SK-N-SH (cell line): ENCODE measurements at regions not wholly inside any gene's neighbourhood (a gene's known extent, or its start where the extent isn't known, plus 50 kb on each side); places are given as distances from the start of the nearest gene placed in this dataset.

Source experiments
- CTCF ChIA-PET: fragments of 300-600, 350-600 bp; formaldehyde crosslinking; extraction: SDS; loops from one replicate; lab custom pipeline; 2021; lab: Yijun Ruan, JAX
- POLR2A ChIA-PET: fragments of 350-600 bp; sonication (Branson Sonifier 250); formaldehyde crosslinking; extraction: SDS; loops from one replicate; lab custom pipeline; 2020; ENCODE audit warnings: antibody characterized with exemption, inconsistent platforms; lab: Yijun Ruan, JAX
- DNase-seq: peaks from one replicate; pipeline ENCODE4 v3.0.0; 2012
- H2AFZ ChIP-seq: fragments of 200-600 bp; sonication (generic); 2 replicates; pipeline ENCODE4 v1.8.1; 2016; ENCODE audit warnings: antibody characterized with exemption, mild to moderate bottlenecking, low read depth
- H3F3A ChIP-seq: fragments of 200-600 bp; sonication (generic); replicated peaks from 2 replicates; pipeline ENCODE3; 2016; ENCODE audit warnings: antibody characterized with exemption, mild to moderate bottlenecking; ENCODE audit not compliant: insufficient read depth
- H3K27ac ChIP-seq, 2 experiments: fragments of 200-500 bp in 1 of 2; fragments of 200-600 bp in 1 of 2; sonication (Bioruptor generic) in 1 of 2; sonication (generic), shearing (Covaris generic) in 1 of 2; 2 replicates each; pipeline versions ENCODE4 v1.5.1 to v1.6.1; 2014 to 2016; ENCODE audit warnings: low read depth in 2 of 2, inconsistent platforms in 1 of 2, low read length in 1 of 2, mild to moderate bottlenecking in 1 of 2, mixed read lengths in 1 of 2
- H3K27me3 ChIP-seq: fragments of 200-600 bp; sonication (generic), shearing (Covaris generic); 2 replicates; pipeline ENCODE4 v1.6.1; 2016; ENCODE audit warnings: mixed run types; ENCODE audit not compliant: insufficient read depth
- H3K36me3 ChIP-seq, 2 experiments: fragments of 200-500 bp in 1 of 2; fragments of 200-600 bp in 1 of 2; sonication (Bioruptor generic) in 1 of 2; sonication (generic) in 1 of 2; replicated peaks in 1 of 2; 2 replicates each; pipeline versions ENCODE3 to v1.5.1; 2014 to 2016; ENCODE audit warnings: low read length in 1 of 2, mild to moderate bottlenecking in 1 of 2; ENCODE audit not compliant: insufficient read depth in 2 of 2, control insufficient read depth in 1 of 2
- H3K4me1 ChIP-seq, 2 experiments: fragments of 200-500 bp in 1 of 2; fragments of 200-600 bp in 1 of 2; sonication (Bioruptor generic) in 1 of 2; sonication (generic), shearing (Covaris generic) in 1 of 2; 2 replicates each; pipeline versions ENCODE4 v1.5.1 to v1.6.1; 2014 to 2016; ENCODE audit warnings: low read depth in 1 of 2, low read length in 1 of 2, mixed run types in 1 of 2; ENCODE audit not compliant: insufficient read depth in 2 of 2, control insufficient read depth in 1 of 2
- H3K4me2 ChIP-seq: fragments of 200-600 bp; sonication (generic), shearing (Covaris generic); 2 replicates; pipeline ENCODE4 v1.6.1; 2017; ENCODE audit warnings: mixed run types
- H3K4me3 ChIP-seq, 2 experiments: fragments of 200-500 bp in 1 of 2; fragments of 200-600 bp in 1 of 2; sonication (Bioruptor generic) in 1 of 2; sonication (generic), shearing (Covaris generic) in 1 of 2; 2 replicates each; pipeline versions ENCODE4 v1.5.1 to v1.8.1; 2014 to 2016; ENCODE audit warnings: low read depth in 2 of 2, inconsistent platforms in 1 of 2, low read length in 1 of 2, mild to moderate bottlenecking in 1 of 2, mixed read lengths in 1 of 2, moderate library complexity in 1 of 2
- H3K79me2 ChIP-seq: fragments of 200-600 bp; sonication (generic); 2 replicates; pipeline ENCODE4 v1.8.1; 2017; ENCODE audit warnings: mild to moderate bottlenecking; ENCODE audit not compliant: insufficient read depth
- H3K9ac ChIP-seq: fragments of 200-600 bp; sonication (generic); 2 replicates; pipeline ENCODE4 v1.6.1; 2017; ENCODE audit warnings: mixed run types
- H3K9me2 ChIP-seq: fragments of 200-600 bp; sonication (generic); 2 replicates; pipeline ENCODE4 v1.6.1; 2017; ENCODE audit warnings: mixed run types
- H3K9me3 ChIP-seq: fragments of 200-600 bp; sonication (generic); 2 replicates; pipeline ENCODE4 v1.6.1; 2017; ENCODE audit warnings: mixed run types, mild to moderate bottlenecking, moderate library complexity
- H4K20me1 ChIP-seq: fragments of 200-600 bp; sonication (generic); 2 replicates; pipeline ENCODE4 v1.6.1; 2017; ENCODE audit warnings: mild to moderate bottlenecking, mixed run types; ENCODE audit not compliant: insufficient read depth
- CHD2 ChIP-seq: fragments of 150-350 bp; IDR thresholded peaks from 2 replicates; pipeline ENCODE4 v1.6.1; 2018; ENCODE audit warnings: low read length; ENCODE audit not compliant: partially characterized antibody
- ELF1 ChIP-seq: IDR thresholded peaks from 2 replicates; pipeline ENCODE4 v1.4.0; 2012
- EZH2phosphoT487 ChIP-seq: fragments of 200-600 bp; sonication (generic); IDR thresholded peaks from 2 replicates; pipeline ENCODE4 v1.6.1; 2017; ENCODE audit warnings: low read depth, mixed run types, mild to moderate bottlenecking, antibody characterized with exemption, moderate library complexity, borderline replicate concordance
- FOSL2 ChIP-seq: IDR thresholded peaks from 2 replicates; pipeline ENCODE4 v1.4.0; 2012; ENCODE audit warnings: low read depth, mild to moderate bottlenecking, moderate library complexity, borderline replicate concordance
- IRF3 ChIP-seq: fragments of 150-350 bp; IDR thresholded peaks from 2 replicates; pipeline ENCODE4 v1.6.1; 2016; ENCODE audit warnings: mild to moderate bottlenecking, low read depth, low read length
- JUND ChIP-seq: IDR thresholded peaks from 2 replicates; pipeline ENCODE4 v1.4.0; 2012
- MXI1 ChIP-seq: IDR thresholded peaks from 2 replicates; pipeline ENCODE4 v1.6.1; 2012; ENCODE audit warnings: mild to moderate bottlenecking, low read depth, low read length, improper control_type of control experiment
- PBX3 ChIP-seq: IDR thresholded peaks from 2 replicates; pipeline ENCODE4; 2012
- TCF12 ChIP-seq: IDR thresholded peaks from 2 replicates; pipeline ENCODE4 v1.4.0; 2012
- YY1 ChIP-seq: IDR thresholded peaks from 2 replicates; pipeline ENCODE4 v1.4.0; 2012; ENCODE audit warnings: low read depth, mild to moderate bottlenecking
- WGBS: methylation state at CpG from one replicate; pipeline ENCODE4 v1.1.6; 2017; ENCODE audit warnings: low lambda C conversion rate; 5-methylcytosine and 5-hydroxymethylcytosine counted together

- TF ChIP-seq FOSL2, result no peak
Measured at GRCh38 chr2:220134756-220135534, 507.5 kb downstream of the SLC4A3 start (continued).

GRCh38 chr2:220143336-220143735 is 515.9 kb downstream of the SLC4A3 start:
- Histone ChIP-seq H3K27ac (no peak overlapping the region), H4K20me1 (no peaks in the 10 kb centered on the region), H3K4me3 (no peak overlapping the region), H3K27me3 (no peaks in the 10 kb centered on the region), H3F3A (no peaks in the 10 kb centered on the region), H3K9me2 (no peaks in the 10 kb centered on the region), H3K9me3 (no peaks in the 10 kb centered on the region), H3K9ac (no peak overlapping the region), H3K4me2 (no peak overlapping the region), H3K4me1 (no peaks in the 10 kb centered on the region; a peak in 1 of 4 replicates), H2AFZ (peak overlapping the region; percentile 53; the same call in 1 of the 2 replicates), H3K36me3 (no peaks in the 10 kb centered on the region), H3K79me2 (no peaks in the 10 kb centered on the region)
- DNase-seq, result no peak
- TF ChIP-seq TCF12 (peak; percentile 63), YY1 (no peak), JUND (peak; percentile 43), CHD2 (no peak), MXI1 (no peak), PBX3 (peak; percentile 34; the same call in 1 of the 2 replicates), ELF1 (no peak), FOSL2 (peak; percentile 59; the same call in 1 of the 2 replicates)
- CTCF ChIA-PET, result no interaction called here
- 19% methylated on average over 2 of the region's 2 CpGs for WGBS
- POLR2A ChIA-PET, result no interaction called here

- DNase-seq, result no peak
- no peak for TF ChIP-seq ELF1
- TF ChIP-seq EZH2phosphoT487, result no peak
- TF ChIP-seq IRF3, result no peak
- Histone ChIP-seq H3K27me3 (no peaks in the 10 kb centered on the region), H3K9ac (no peak overlapping the region), H3K36me3 (no peaks in the 10 kb centered on the region), H3K4me1 (no peaks in the 10 kb centered on the region; a peak in 1 of 4 replicates), H3F3A (no peaks in the 10 kb centered on the region), H3K79me2 (no peaks in the 10 kb centered on the region), H2AFZ (peak overlapping the region; percentile 53; the same call in 1 of the 2 replicates), H3K4me3 (no peak overlapping the region), H3K27ac (no peak overlapping the region), H3K9me2 (no peaks in the 10 kb centered on the region), H4K20me1 (no peaks in the 10 kb centered on the region), H3K9me3 (no peaks in the 10 kb centered on the region), H3K4me2 (no peak overlapping the region)
- POLR2A ChIA-PET, result no interaction called here
- CTCF ChIA-PET, result no interaction called here
- WGBS, result 57% methylated on average over 1 of the region's 2 CpGs
Measured at GRCh38 chr2:220144411-220144810, 517.0 kb downstream of the SLC4A3 start.
